HepG2 (cell line): ENCODE measurements at regions not wholly inside any gene's neighbourhood (a gene's known extent, or its start where the extent isn't known, plus 50 kb on each side); places are given as distances from the start of the nearest gene placed in this dataset.

Source experiments
- ATAC-seq: fragments of 200-7000 bp; cut with Tn5 transposase; 3 replicates; pipeline ENCODE4 v1.9.1; 2020; ENCODE audit warnings: mild to moderate bottlenecking, moderate library complexity
- BruUV-seq: library from RNA; stranded (reverse); fragments of 400-500 nt; replicated peaks from 2 replicates; lab custom pipeline; 2021; lab: Mats Ljungman, UMichigan
- CTCF ChIA-PET: fragments of 300-600 bp; formaldehyde crosslinking; extraction: SDS; loops from one replicate; lab custom pipeline; 2021; ENCODE audit warnings: low total read pairs, inconsistent platforms, low intra/inter-chr PET ratio; lab: Yijun Ruan, JAX
- POLR2A ChIA-PET: fragments of 350-600 bp; sonication (Branson Sonifier 250); formaldehyde crosslinking; loops from one replicate; lab custom pipeline; 2020; ENCODE audit warnings: antibody characterized with exemption, inconsistent platforms; lab: Yijun Ruan, JAX
- DNase-seq: peaks from one replicate; pipeline ENCODE4 v3.0.0-alpha.2; 2015; ENCODE audit warnings: low spot score
- FAIRE-seq: peaks from 3 replicates; lab custom pipeline; 2011; peaks lifted over from hg19 to GRCh38; lab: Jason Lieb, UNC
- H2AFZ ChIP-seq: one replicate; pipeline ENCODE4 v1.6.1; 2011; ENCODE audit warnings: low read length, inconsistent platforms
- H3K27ac ChIP-seq: fragments of 300-600 bp; 3 replicates; pipeline ENCODE4 v1.8.0; 2011; ENCODE audit warnings: mixed run types, mild to moderate bottlenecking, mixed read lengths, low read length, inconsistent platforms; ENCODE audit not compliant: insufficient read depth; ENCODE audit errors: extremely low read length
- H3K27me3 ChIP-seq, 2 experiments: fragments of 200-600 bp in 1 of 2; 2 replicates in 1 of 2; 3 replicates in 1 of 2; pipeline versions ENCODE4 v1.6.0 to v1.8.0; 2011; ENCODE audit warnings: low read length in 2 of 2, mild to moderate bottlenecking in 2 of 2, moderate library complexity in 2 of 2, inconsistent platforms in 1 of 2; ENCODE audit not compliant: insufficient read depth in 2 of 2, control insufficient read depth in 1 of 2
- H3K36me3 ChIP-seq, 2 experiments: fragments of 200-600 bp in 1 of 2; replicated peaks in 1 of 2; 2 replicates in 1 of 2; 3 replicates in 1 of 2; pipeline versions ENCODE4 v1.5.1 to v1.8.0; 2011; ENCODE audit warnings: low read length in 2 of 2, inconsistent platforms in 1 of 2; ENCODE audit not compliant: insufficient read depth in 2 of 2, control insufficient read depth in 1 of 2
- H3K4me1 ChIP-seq: 2 replicates; pipeline ENCODE4 v1.5.1; 2012; ENCODE audit warnings: low read length, inconsistent platforms; ENCODE audit not compliant: insufficient read depth
- H3K4me2 ChIP-seq: 2 replicates; pipeline ENCODE4 v1.6.0; 2011; ENCODE audit warnings: low read depth, low read length, inconsistent platforms
- H3K4me3 ChIP-seq, 3 experiments: fragments of 200-600 bp in 1 of 3; sonication (generic), shearing (Covaris generic) in 1 of 3; replicated peaks in 1 of 3; 2 replicates each; pipeline ENCODE4 v1.5.1; 2011 to 2016; ENCODE audit warnings: low read length in 3 of 3, inconsistent platforms in 2 of 3, low read depth in 2 of 3, mild to moderate bottlenecking in 2 of 3, control low read depth in 1 of 3, mixed read lengths in 1 of 3; ENCODE audit not compliant: insufficient read depth in 1 of 3
- H3K79me2 ChIP-seq: one replicate; pipeline ENCODE4 v1.6.1; 2011; ENCODE audit warnings: low read length, inconsistent platforms; ENCODE audit not compliant: insufficient read depth
- H3K9ac ChIP-seq: 2 replicates; pipeline ENCODE4 v1.6.0; 2011; ENCODE audit warnings: mild to moderate bottlenecking, low read depth, low read length, inconsistent platforms; ENCODE audit not compliant: insufficient read depth
- H3K9me3 ChIP-seq: 2 replicates; pipeline ENCODE4 v1.5.1; 2012; ENCODE audit warnings: mild to moderate bottlenecking, low read length
- H4K20me1 ChIP-seq: 2 replicates; pipeline ENCODE4 v1.6.0; 2011; ENCODE audit warnings: inconsistent platforms, mild to moderate bottlenecking, low read length, moderate library complexity; ENCODE audit not compliant: insufficient read depth
- HHEX ChIP-seq: IDR thresholded peaks from 2 replicates; pipeline ENCODE4 v1.6.1; 2016; ENCODE audit warnings: control low read depth
- MEIS2 ChIP-seq: sonication (generic); formaldehyde crosslinking; IDR thresholded peaks from 2 replicates; pipeline ENCODE4 v1.9.0; 2021; ENCODE audit warnings: mild to moderate bottlenecking, missing genetic modification reagents
- NR2F2 ChIP-seq: IDR thresholded peaks from 2 replicates; pipeline ENCODE4 v1.6.1; 2012; ENCODE audit warnings: low read depth, inconsistent platforms, borderline replicate concordance
- RFX1 ChIP-seq: fragments of 450-650 bp; IDR thresholded peaks from 2 replicates; pipeline ENCODE4 v1.6.1; 2017
- RXRA ChIP-seq: sonication (generic); formaldehyde crosslinking; IDR thresholded peaks from 2 replicates; pipeline ENCODE4 v1.5.1; 2020; ENCODE audit warnings: missing genetic modification reagents
- WIZ ChIP-seq: sonication (generic); formaldehyde crosslinking; IDR thresholded peaks from 2 replicates; pipeline ENCODE4 v1.5.1; 2020; ENCODE audit warnings: mild to moderate bottlenecking, missing genetic modification reagents
- ZBTB10 ChIP-seq: sonication (generic); formaldehyde crosslinking; IDR thresholded peaks from 2 replicates; pipeline ENCODE4 v1.4.0; 2020; ENCODE audit warnings: missing genetic modification reagents, borderline replicate concordance
- ZNF12 ChIP-seq: sonication (generic); formaldehyde crosslinking; IDR thresholded peaks from 2 replicates; pipeline ENCODE4 v1.5.0; 2020; ENCODE audit warnings: missing genetic modification reagents
- WGBS: methylation state at CpG from one replicate; pipeline ENCODE4 v1.1.6; 2017; ENCODE audit warnings: low lambda C conversion rate; 5-methylcytosine and 5-hydroxymethylcytosine counted together
- in situ Hi-C: cut with HindIII; loops from 2 replicates; pipeline ENCODE4 v1.10.0; 2017; ENCODE audit warnings: low pct_unique_long_range_greater_than_20kb; ENCODE audit not compliant: extremely low pct_ligation_motif_present
- intact Hi-C: fragments of 100-400 bp; cut with micrococcal nuclease; formaldehyde crosslinking; loops from one replicate; pipeline ENCODE4 v1.10.0; 2022; ENCODE audit not compliant: unreplicated experiment
- TF ChIP-seq, protein P1 (sequence below): sonication (generic); formaldehyde crosslinking; IDR thresholded peaks from 2 replicates; pipeline ENCODE4 v1.9.0; 2022; ENCODE audit warnings: missing genetic modification reagents, mild to moderate bottlenecking, borderline replicate concordance
- TF ChIP-seq, protein P2 (sequence below): IDR thresholded peaks from 2 replicates; pipeline ENCODE4 v1.6.1; 2016; ENCODE audit warnings: missing biosample characterization, missing genetic modification reagents, low read depth
- TF ChIP-seq, protein P3 (sequence below): sonication (generic); formaldehyde crosslinking; IDR thresholded peaks from 2 replicates; pipeline ENCODE4 v1.4.0; 2020; ENCODE audit warnings: missing genetic modification reagents, borderline replicate concordance
- TF ChIP-seq, protein P4 (sequence below): sonication (generic); formaldehyde crosslinking; IDR thresholded peaks from 2 replicates; pipeline ENCODE4 v1.5.0; 2020; ENCODE audit warnings: mild to moderate bottlenecking, missing genetic modification reagents, moderate library complexity

DNA sequence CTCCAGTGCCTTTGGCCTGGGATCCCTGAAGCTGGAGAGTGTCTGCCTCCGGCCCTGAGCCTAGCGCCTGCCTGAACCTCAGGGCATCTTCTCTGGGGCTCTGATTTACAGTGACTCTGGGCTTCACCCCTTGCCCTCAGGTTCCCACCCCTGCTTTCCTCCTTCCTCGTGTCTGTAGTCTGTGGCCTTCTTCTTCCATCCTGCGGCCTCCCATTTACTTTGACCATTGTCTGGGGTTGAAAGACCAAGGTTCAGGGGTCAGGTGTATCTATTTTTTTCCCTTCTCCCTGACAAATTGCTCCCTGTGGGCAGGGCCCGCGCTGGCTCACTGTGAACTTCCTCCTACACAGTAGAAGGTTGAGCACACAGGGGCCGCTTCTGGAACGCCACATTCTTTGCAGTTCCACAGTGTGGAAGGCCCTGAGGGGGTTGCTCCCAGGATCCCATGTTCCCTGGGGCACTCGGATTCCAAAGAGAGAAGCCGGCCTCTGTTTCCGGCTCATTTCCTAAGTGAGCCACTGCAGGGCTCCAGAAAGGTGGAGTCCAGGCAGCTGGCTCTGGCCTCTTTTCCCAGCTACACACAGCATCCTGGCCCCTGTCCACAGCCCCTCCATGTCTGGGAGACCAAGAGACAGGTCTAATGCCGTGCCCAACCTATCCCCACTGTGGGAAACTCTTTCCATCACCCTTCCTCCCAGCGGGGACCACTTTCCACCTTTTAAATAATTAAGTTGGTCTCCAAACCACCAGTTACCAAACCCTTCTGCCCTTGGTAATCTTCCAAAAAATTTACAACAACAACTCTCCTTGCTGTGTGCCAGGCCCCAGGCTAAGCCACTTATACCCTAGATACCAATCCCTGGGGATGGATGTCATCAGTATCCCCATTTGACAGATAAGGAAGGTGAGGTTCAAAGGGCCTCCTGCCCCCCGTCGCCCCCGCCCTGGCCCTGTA, 140.3 kb upstream of the IER5L start:
- Histone ChIP-seq H3K36me3 (no peaks in the 10 kb centered on the region), H3K4me3 (peak overlapping the region in 2 of 3 experiments; percentile 8 to 48; a peak in 3 of 6 replicates), H4K20me1 (no peaks in the 10 kb centered on the region), H3K27ac (peak overlapping the region; percentile 60), H3K79me2 (no peaks in the 10 kb centered on the region), H3K27me3 (no peaks in the 10 kb centered on the region; a peak in 2 of 5 replicates), H3K4me2 (peak overlapping the region; percentile 67), H3K9me3 (no peaks in the 10 kb centered on the region), H3K4me1 (peaks cover 99% of the 10 kb centered on the region), H2AFZ (peak overlapping the region; percentile 30), H3K9ac (peak overlapping the region; percentile 35; the same call in 1 of the 2 replicates)
- POLR2A ChIA-PET = interaction anchor here (0.6 to 7.5 kb wide), 7 partner anchors 12 to 279 kb away, joined by 3 to 59 read pairs (median 5); partner anchors contain the start of gene IER5L
- 23% methylated on average over 16 of the region's 16 CpGs for WGBS
- FAIRE-seq (no peak), DNase-seq (peak; percentile 59), ATAC-seq (peak; percentile 73)
- intact Hi-C loops = loop anchor here (1.0 kb wide), 1 partner anchor 16 kb away; no protein-coding TSS in a partner anchor
- in situ Hi-C loops = no loop called here
- no TSS peak for BruUV-seq
- CTCF ChIA-PET = no interaction called here
- TF ChIP-seq, protein P1, sequence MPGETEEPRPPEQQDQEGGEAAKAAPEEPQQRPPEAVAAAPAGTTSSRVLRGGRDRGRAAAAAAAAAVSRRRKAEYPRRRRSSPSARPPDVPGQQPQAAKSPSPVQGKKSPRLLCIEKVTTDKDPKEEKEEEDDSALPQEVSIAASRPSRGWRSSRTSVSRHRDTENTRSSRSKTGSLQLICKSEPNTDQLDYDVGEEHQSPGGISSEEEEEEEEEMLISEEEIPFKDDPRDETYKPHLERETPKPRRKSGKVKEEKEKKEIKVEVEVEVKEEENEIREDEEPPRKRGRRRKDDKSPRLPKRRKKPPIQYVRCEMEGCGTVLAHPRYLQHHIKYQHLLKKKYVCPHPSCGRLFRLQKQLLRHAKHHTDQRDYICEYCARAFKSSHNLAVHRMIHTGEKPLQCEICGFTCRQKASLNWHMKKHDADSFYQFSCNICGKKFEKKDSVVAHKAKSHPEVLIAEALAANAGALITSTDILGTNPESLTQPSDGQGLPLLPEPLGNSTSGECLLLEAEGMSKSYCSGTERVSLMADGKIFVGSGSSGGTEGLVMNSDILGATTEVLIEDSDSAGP = no peak; the same call in 1 of the 2 replicates
- TF ChIP-seq, protein P2, sequence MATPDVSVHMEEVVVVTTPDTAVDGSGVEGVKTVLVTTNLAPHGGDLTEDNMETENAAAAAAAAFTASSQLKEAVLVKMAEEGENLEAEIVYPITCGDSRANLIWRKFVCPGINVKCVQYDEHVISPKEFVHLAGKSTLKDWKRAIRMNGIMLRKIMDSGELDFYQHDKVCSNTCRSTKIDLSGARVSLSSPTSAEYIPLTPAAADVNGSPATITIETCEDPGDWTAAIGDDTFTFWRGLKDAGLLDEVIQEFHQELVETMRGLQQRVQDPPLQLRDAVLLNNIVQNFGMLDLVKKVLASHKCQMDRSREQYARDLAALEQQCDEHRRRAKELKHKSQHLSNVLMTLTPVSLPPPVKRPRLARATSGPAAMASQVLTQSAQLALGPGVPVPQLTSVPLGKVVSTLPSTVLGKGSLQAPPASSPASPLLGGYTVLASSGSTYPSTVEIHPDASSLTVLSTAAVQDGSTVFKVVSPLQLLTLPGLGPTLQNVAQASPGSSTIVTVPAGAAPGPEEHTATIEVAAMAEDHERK (CRISPR knock-in tag) = no peak
- TF ChIP-seq ZNF12 (no peak), RXRA (peak; percentile 36; the same call in 1 of the 2 replicates), HHEX (CRISPR knock-in tag) (no peak), WIZ (CRISPR knock-in tag) (no peak), ZBTB10 (CRISPR knock-in tag) (no peak), NR2F2 (0 out of 2 replicates have a peak, but pooled peaks have one; percentile 40), MEIS2 (CRISPR knock-in tag) (0 out of 2 replicates have a peak, but pooled peaks have one; percentile 31), RFX1 (no peak)
- TF ChIP-seq, protein P3, sequence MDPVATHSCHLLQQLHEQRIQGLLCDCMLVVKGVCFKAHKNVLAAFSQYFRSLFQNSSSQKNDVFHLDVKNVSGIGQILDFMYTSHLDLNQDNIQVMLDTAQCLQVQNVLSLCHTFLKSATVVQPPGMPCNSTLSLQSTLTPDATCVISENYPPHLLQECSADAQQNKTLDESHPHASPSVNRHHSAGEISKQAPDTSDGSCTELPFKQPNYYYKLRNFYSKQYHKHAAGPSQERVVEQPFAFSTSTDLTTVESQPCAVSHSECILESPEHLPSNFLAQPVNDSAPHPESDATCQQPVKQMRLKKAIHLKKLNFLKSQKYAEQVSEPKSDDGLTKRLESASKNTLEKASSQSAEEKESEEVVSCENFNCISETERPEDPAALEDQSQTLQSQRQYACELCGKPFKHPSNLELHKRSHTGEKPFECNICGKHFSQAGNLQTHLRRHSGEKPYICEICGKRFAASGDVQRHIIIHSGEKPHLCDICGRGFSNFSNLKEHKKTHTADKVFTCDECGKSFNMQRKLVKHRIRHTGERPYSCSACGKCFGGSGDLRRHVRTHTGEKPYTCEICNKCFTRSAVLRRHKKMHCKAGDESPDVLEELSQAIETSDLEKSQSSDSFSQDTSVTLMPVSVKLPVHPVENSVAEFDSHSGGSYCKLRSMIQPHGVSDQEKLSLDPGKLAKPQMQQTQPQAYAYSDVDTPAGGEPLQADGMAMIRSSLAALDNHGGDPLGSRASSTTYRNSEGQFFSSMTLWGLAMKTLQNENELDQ (CRISPR knock-in tag) = no peak
- TF ChIP-seq, protein P4, sequence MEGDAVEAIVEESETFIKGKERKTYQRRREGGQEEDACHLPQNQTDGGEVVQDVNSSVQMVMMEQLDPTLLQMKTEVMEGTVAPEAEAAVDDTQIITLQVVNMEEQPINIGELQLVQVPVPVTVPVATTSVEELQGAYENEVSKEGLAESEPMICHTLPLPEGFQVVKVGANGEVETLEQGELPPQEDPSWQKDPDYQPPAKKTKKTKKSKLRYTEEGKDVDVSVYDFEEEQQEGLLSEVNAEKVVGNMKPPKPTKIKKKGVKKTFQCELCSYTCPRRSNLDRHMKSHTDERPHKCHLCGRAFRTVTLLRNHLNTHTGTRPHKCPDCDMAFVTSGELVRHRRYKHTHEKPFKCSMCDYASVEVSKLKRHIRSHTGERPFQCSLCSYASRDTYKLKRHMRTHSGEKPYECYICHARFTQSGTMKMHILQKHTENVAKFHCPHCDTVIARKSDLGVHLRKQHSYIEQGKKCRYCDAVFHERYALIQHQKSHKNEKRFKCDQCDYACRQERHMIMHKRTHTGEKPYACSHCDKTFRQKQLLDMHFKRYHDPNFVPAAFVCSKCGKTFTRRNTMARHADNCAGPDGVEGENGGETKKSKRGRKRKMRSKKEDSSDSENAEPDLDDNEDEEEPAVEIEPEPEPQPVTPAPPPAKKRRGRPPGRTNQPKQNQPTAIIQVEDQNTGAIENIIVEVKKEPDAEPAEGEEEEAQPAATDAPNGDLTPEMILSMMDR (CRISPR knock-in tag) = no peak
